ENCODE measurements at regions not wholly inside any gene's neighbourhood (a gene's known extent, or its start where the extent isn't known, plus 50 kb on each side); places are given as distances from the start of the nearest gene placed in this dataset.
"Not testable (repeated sequence)": the region's sequence is repeated elsewhere in the genome, so short reads cannot be mapped to it uniquely, and the experiment has no call there.

- TF ChIP-seq CTCF (conservative IDR thresholded peaks at IDR 0.05; ENCODE audit: low read depth, low read length) = no peak
- no peak for DNase-seq (ENCODE audit: low read depth)
- H3K4me3 ChIP-seq (ENCODE audit: low read length) = no peak overlapping the region
Observed at GRCh38 chr1:217981430-217981829, 303.7 kb upstream of the RRP15 start.

GRCh38 chr1:217982331-217983050 is 302.6 kb upstream of the RRP15 start:
- H3K4me3 ChIP-seq (ENCODE audit: low read length) = peak overlapping the region; percentile 41
- no peak for TF ChIP-seq CTCF (conservative IDR thresholded peaks at IDR 0.05; ENCODE audit: low read depth, low read length)
- DNase-seq (ENCODE audit: low read depth) = peak; percentile 9

- DNase-seq (ENCODE audit: low read depth) = peak; percentile 22
- TF ChIP-seq CTCF (conservative IDR thresholded peaks at IDR 0.05; ENCODE audit: low read depth, low read length) = no peak
- peak overlapping the region; percentile 41 for H3K4me3 ChIP-seq (ENCODE audit: low read length)
Observed at GRCh38 chr1:217983051-217983375, 302.1 kb upstream of the RRP15 start.

- DNase-seq (ENCODE audit: low read depth) = no peak
- no peak overlapping the region for H3K4me3 ChIP-seq (ENCODE audit: low read length)
- TF ChIP-seq CTCF (conservative IDR thresholded peaks at IDR 0.05; ENCODE audit: low read depth, low read length) = no peak
Observed at GRCh38 chr1:217985641-217986040, 299.5 kb upstream of the RRP15 start.

GRCh38 chr1:217989510-217989909 is 295.6 kb upstream of the RRP15 start:
- no peak for TF ChIP-seq CTCF (conservative IDR thresholded peaks at IDR 0.05; ENCODE audit: low read depth, low read length)

GRCh38 chr1:217993439-217993838 is 291.7 kb upstream of the RRP15 start:
- DNase-seq (ENCODE audit: low read depth) = no peak
- TF ChIP-seq CTCF (conservative IDR thresholded peaks at IDR 0.05; ENCODE audit: low read depth, low read length) = no peak
- no peak overlapping the region for H3K4me3 ChIP-seq (ENCODE audit: low read length)

More at GRCh38 chr1:217989510-217989909, 295.6 kb upstream of the RRP15 start:
- DNase-seq (ENCODE audit: low read depth) = no peak
- H3K4me3 ChIP-seq (ENCODE audit: low read length) = no peak overlapping the region

GRCh38 chr1:218008296-218008695 is 276.8 kb upstream of the RRP15 start:
- H3K4me3 ChIP-seq (ENCODE audit: low read length); DNase-seq (ENCODE audit: low read depth): not testable (repeated sequence)

- DNase-seq (ENCODE audit: low read depth) = not testable (repeated sequence)
Observed at GRCh38 chr1:218015106-218015505, 270.0 kb upstream of the RRP15 start.

More at GRCh38 chr1:218015106-218015505, 270.0 kb upstream of the RRP15 start:
- not testable (repeated sequence) for H3K4me3 ChIP-seq (ENCODE audit: low read length)
